GM18861 (cell line): ENCODE measurements at regions not wholly inside any gene's neighbourhood (a gene's known extent, or its start where the extent isn't known, plus 50 kb on each side); places are given as distances from the start of the nearest gene placed in this dataset.

Experiments used
- ATAC-seq: cut with Tn5 transposase; IDR thresholded peaks from one replicate; pipeline ENCODE4 v1.9.1; 2021; ENCODE audit not compliant: unreplicated experiment

DNA sequence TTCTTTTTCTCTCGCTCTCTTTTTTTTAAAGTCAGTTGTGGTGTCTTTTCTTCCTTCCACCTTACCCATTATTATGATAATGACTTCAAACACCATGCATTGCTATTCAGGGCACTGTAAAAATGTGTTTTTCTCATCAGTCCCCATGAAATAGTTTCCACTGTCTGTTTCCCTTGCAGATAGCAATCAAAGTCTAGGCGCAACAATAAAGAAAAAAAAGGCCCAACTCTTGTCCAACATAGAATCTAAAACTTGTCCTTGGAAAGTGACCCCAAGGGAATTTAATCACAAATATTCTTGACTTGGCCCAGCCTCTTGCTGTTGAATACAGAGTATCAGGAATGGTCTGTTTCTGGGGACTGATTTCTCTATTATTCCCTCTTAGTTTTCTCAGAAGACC, 382.5 kb downstream of the PLPP3 start:
- no peak for ATAC-seq

DNA sequence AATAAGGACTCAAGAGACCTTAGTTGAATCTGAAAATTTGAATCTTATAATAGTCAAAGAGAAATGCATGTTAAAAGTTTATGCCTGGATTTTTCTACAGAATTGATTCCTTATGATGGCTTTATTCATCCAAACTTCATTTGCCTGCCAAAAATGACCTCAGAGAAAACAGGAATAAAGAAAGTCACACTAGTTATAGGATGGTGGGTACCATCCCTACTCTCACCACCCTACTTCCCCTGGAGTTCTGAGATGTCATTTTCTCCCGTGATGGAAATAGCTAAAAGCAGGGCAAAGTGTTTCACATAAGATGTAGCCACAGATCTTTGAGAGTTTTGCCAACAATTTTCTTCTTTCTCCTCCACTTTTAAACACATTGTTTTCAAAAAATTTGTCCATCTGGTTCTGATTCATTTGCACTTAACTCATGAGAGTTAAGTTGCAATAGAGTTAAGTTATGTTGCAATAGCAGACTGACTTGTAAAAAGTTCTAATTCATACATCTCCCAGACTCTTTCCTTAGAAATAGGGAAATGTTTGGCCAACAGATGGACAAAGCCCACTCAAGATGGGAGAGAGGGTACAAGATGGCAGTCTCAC, 384.6 kb downstream of the PLPP3 start:
- ATAC-seq: no peak

DNA sequence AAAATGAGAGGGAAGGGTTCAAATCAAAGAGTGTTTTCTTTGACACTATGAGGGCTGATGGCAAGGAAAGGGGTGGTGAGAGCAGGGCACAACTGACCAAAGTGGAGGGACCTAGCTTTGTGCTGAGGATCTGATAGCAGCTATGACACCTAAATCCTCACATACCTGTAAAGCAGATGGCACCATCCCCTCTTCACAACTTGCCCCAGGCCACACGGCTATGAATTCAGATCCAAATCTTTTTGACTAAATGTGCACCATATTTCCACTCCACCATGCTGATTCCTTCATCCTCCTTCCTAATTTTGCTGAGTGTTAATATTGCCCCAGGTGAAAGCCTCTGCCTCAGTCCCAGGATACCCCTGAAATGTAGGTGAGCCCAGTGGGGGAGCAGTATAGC, 385.7 kb downstream of the PLPP3 start:
- no peak for ATAC-seq

- ATAC-seq: no peak
Measured at GRCh38 chr1:56191369-56191768, 388.0 kb downstream of the PLPP3 start.

GRCh38 chr1:56190806-56191365, 388.5 kb downstream of the PLPP3 start:
- no peak for ATAC-seq

- no peak for ATAC-seq
Measured at GRCh38 chr1:56189946-56190805, 389.2 kb downstream of the PLPP3 start.

- ATAC-seq: no peak
Measured at GRCh38 chr1:56189454-56189853, 389.9 kb downstream of the PLPP3 start.

DNA sequence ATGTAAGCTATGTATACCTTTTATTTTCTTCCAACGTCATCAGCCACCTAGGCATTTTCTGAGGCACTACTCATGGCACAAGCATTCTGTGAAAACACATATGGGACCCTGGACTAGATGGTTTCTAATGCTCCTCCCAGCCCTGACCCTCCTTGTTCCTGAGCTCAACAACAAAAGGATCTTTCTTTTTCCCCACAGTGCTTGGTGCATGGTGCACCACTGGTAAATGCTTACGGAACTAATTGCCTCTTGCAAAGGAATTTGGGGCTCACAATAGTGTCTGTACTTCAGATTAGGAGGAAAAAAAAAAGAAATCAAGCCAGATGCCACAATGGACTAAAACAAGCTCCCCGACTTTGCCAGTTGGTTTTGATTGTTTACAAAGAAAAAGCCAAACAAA, 390.5 kb downstream of the PLPP3 start:
- ATAC-seq: no peak

DNA sequence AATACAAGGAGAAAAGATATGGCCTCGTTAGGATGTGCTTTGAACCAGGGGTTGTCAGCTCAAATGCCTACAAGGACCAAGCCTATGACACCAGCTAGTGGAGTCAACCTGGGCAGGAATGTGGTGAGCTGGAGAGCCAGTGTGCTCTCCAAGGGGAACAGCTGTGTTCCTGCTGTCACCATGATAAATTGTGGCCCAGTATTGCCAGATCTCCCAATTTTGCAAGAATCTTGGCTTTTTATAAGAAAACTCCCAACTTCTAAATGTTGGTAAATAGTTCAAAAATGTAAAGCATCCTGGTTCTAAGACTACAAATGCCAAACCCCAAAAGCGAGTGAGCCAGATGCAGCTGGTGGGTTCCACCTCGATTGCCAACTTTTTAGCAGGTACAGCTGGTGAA, 391.1 kb downstream of the PLPP3 start:
- no peak for ATAC-seq

- no peak for ATAC-seq
Measured at GRCh38 chr1:56187405-56187804, 392.0 kb downstream of the PLPP3 start.

DNA sequence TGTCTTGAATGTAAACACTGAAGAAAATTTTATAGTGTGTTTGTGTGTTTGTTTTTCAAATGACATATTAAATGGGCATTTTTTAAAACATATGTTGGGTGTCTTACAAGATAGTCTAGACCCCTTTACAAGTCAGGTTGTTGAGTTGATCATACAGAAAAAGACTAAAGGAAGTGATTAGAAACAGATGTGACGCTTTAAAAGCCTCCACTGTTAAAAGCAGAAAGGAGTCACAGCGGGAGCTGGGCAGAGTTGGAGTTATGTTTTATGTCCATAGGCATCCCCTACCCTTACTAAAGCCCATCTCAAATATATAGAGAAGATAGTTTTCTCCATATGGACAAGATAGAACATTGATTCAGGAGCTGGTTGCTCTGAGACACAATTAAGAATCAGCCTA, 393.9 kb downstream of the PLPP3 start:
- no peak for ATAC-seq

GRCh38 chr1:56183151-56183550, 396.2 kb downstream of the PLPP3 start:
- no peak for ATAC-seq

- no peak for ATAC-seq
Measured at GRCh38 chr1:56180520-56181190, 398.7 kb downstream of the PLPP3 start.

- no peak for ATAC-seq
Measured at GRCh38 chr1:56179543-56179942, 399.8 kb downstream of the PLPP3 start.

DNA sequence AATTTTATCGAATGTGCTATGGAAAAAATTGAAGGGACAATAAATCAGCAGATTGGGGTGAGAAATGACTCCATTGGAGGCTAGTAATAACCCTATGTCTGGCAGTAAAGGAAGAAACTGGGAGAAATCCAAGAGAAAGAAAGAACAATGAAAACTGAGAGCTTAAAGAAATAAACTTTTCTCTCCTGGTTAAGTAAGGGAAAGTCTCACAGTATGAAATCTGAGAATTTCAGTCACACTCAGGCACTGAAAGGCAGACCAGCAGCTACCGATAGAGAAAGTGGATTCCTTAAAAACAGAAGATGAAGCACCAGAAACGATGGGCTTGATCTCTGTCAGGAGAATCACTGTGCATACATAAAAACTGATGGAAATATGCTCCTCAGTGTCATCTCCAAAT, 404.2 kb downstream of the PLPP3 start:
- no peak for ATAC-seq

GRCh38 chr1:56174176-56174885, 405.0 kb downstream of the PLPP3 start:
- ATAC-seq: no peak

- ATAC-seq: no peak
Measured at GRCh38 chr1:56173736-56174135, 405.6 kb downstream of the PLPP3 start.

- no peak for ATAC-seq
Measured at GRCh38 chr1:56171670-56172069, 407.7 kb downstream of the PLPP3 start.

DNA sequence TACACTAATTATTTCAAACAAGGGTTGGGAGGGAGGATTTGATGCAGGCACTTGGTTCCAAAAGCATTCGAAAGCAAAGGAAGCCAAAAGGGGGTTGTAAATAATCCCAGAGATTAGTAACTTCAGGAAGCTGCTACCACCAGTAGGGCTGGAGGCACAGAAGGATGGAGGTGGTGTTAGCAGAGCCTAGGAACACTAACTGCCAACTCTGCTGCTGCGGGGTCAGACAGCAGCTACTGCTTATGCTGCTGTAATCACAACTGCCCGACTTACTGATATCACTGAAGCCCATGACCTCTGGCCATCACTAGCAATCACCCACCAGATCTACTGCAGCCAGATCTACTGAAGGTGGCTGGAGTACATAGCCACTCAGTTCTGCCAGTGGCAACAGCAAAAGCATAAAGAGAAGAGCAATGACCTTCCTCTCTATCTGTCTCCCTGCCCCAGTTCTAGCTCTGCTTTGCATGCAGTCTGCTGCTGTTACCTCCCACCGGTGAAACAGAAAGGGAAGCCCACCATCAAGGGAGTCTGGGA, 408.5 kb downstream of the PLPP3 start:
- ATAC-seq: no peak

DNA sequence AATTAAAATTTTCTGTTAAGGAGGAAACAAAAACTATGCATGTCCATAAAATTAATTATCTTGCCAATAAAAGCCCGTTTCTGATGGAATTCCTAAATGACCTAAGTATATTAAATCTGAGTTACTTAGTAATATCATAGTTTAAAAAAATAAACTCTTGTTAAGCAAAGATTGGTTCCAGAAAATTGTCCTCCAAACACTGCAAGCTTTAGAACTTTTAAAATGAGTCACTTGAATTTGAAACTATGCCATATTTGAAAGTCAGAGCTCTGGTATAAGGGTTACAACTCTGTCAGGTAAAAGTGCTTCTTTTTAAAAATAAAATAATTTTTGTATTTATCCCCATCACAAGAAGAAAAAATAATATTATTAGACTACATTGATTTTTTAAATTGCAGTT, 409.5 kb downstream of the PLPP3 start:
- no peak for ATAC-seq

GRCh38 chr1:56168176-56168575, 411.2 kb downstream of the PLPP3 start:
- no peak for ATAC-seq
